ENCODE measurements at regions not wholly inside any gene's neighbourhood (a gene's known extent, or its start where the extent isn't known, plus 50 kb on each side); places are given as distances from the start of the nearest gene placed in this dataset.

DNA sequence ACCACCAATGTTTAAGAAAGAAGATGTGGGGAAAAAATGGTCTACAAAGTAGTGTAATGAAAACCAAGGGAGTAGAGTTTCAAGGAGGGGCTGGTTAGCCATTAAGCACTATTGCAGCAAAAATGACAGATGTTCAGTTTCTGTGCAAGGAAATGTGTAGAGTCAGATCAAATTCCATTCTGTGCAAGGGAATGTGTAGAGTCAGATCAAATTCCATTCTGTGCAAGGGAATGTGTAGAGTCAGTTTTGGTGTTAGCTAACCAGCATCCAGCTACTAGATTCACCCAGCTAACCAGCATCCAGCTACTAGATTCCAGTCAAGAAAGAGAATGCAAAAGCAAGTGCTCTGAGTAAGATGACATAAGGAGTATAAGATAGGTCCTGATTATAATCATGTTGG, 208.8 kb downstream of the COX18 start:
- H3K9me3 ChIP-seq (ENCODE audit: control insufficient read depth in 2 of 3, insufficient read depth in 1 of 3, low read length in 3 of 3): no peaks in the 10 kb centered on the region
- no peaks in the 10 kb centered on the region for H3K27me3 ChIP-seq (ENCODE audit: control insufficient read depth, insufficient read depth, low read length)
- H3K27ac ChIP-seq (ENCODE audit: low read depth in 2 of 2, low read length in 2 of 2): no peak overlapping the region
- no peak for FAIRE-seq
- DNase-seq: peak in 2 of 5 donors; percentile 16 to 19
- H3K36me3 ChIP-seq (ENCODE audit: control insufficient read depth in 2 of 3, insufficient read depth in 3 of 3, low read length in 3 of 3): no peaks in the 10 kb centered on the region
- intact Hi-C loops (cut with DNase I): no loop called here
- H3K9ac ChIP-seq (ENCODE audit: low read length in 3 of 3): no peak overlapping the region
- H3K4me1 ChIP-seq (ENCODE audit: control insufficient read depth in 2 of 3, insufficient read depth in 2 of 3, low read depth in 1 of 3, low read length in 3 of 3): no peaks in the 10 kb centered on the region
- H3K4me3 ChIP-seq (ENCODE audit: low read length in 3 of 3): no peak overlapping the region
- TF ChIP-seq, protein P1, sequence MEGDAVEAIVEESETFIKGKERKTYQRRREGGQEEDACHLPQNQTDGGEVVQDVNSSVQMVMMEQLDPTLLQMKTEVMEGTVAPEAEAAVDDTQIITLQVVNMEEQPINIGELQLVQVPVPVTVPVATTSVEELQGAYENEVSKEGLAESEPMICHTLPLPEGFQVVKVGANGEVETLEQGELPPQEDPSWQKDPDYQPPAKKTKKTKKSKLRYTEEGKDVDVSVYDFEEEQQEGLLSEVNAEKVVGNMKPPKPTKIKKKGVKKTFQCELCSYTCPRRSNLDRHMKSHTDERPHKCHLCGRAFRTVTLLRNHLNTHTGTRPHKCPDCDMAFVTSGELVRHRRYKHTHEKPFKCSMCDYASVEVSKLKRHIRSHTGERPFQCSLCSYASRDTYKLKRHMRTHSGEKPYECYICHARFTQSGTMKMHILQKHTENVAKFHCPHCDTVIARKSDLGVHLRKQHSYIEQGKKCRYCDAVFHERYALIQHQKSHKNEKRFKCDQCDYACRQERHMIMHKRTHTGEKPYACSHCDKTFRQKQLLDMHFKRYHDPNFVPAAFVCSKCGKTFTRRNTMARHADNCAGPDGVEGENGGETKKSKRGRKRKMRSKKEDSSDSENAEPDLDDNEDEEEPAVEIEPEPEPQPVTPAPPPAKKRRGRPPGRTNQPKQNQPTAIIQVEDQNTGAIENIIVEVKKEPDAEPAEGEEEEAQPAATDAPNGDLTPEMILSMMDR (IDR thresholded peaks at IDR 0.05; ENCODE audit: borderline replicate concordance, extremely low read depth, insufficient read depth): no peak

DNA sequence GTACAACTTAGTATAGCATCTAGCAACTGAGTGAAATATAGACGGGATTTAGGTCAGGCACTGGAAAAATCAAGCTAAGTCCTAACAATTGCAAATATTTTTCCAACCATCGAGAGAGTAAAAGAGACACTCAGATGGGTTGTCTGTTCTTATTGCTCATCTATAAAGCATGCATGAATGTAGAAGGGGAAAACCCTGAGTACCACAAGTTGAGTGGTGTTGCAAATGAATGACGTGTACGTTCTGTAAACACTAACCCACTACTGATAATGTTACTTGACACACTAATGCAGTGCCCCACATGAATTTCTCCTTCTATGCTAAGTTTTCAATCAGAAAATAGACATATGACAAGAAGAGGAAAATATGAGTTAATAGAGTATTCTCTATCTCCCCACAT, 211.2 kb downstream of the COX18 start:
- H3K27ac ChIP-seq (ENCODE audit: low read depth in 2 of 2, low read length in 2 of 2): no peak overlapping the region
- H3K4me3 ChIP-seq (ENCODE audit: low read length in 3 of 3): no peak overlapping the region
- H3K36me3 ChIP-seq (ENCODE audit: control insufficient read depth in 2 of 3, insufficient read depth in 3 of 3, low read length in 3 of 3): no peaks in the 10 kb centered on the region
- intact Hi-C loops (cut with DNase I): no loop called here
- H3K27me3 ChIP-seq (ENCODE audit: control insufficient read depth, insufficient read depth, low read length): no peaks in the 10 kb centered on the region
- TF ChIP-seq, protein P1 (IDR thresholded peaks at IDR 0.05; ENCODE audit: borderline replicate concordance, extremely low read depth, insufficient read depth): no peak
- no peaks in the 10 kb centered on the region for H3K4me1 ChIP-seq (ENCODE audit: control insufficient read depth in 2 of 3, insufficient read depth in 2 of 3, low read depth in 1 of 3, low read length in 3 of 3)
- H3K9me3 ChIP-seq (ENCODE audit: control insufficient read depth in 2 of 3, insufficient read depth in 1 of 3, low read length in 3 of 3): peaks cover 0 to 2% (median 0%) of the 10 kb centered on the region in 3 donors
- H3K9ac ChIP-seq (ENCODE audit: low read length in 3 of 3): no peak overlapping the region
- FAIRE-seq: no peak
- DNase-seq: no peak

DNA sequence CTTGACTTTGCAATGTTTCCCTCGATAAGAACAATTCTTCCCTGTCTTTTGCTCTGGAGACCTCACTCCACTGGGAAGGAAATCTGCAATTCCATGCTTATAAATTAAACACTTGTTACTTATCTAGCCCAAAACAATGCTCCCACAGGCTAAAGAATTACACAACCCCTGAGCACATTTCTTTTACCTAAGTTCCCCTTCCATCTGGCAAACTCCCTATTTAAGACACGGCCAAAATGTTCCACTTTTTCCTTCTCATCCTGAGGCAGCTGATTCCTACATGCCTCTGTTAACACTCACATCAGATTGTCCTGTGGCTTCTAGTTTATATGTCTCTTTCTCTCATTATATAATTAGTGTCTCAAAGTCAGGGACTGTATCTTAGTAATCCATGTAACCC, 211.7 kb downstream of the COX18 start:
- no peaks in the 10 kb centered on the region for H3K4me1 ChIP-seq (ENCODE audit: control insufficient read depth in 2 of 3, insufficient read depth in 2 of 3, low read depth in 1 of 3, low read length in 3 of 3)
- TF ChIP-seq, protein P1 (IDR thresholded peaks at IDR 0.05; ENCODE audit: borderline replicate concordance, extremely low read depth, insufficient read depth): no peak
- H3K9ac ChIP-seq (ENCODE audit: low read length in 3 of 3): no peak overlapping the region
- no peak overlapping the region for H3K27ac ChIP-seq (ENCODE audit: low read depth in 2 of 2, low read length in 2 of 2)
- H3K27me3 ChIP-seq (ENCODE audit: control insufficient read depth, insufficient read depth, low read length): no peaks in the 10 kb centered on the region
- FAIRE-seq (no peak), DNase-seq (no peak)
- no peak overlapping the region for H3K4me3 ChIP-seq (ENCODE audit: low read length in 3 of 3)
- H3K9me3 ChIP-seq (ENCODE audit: control insufficient read depth in 2 of 3, insufficient read depth in 1 of 3, low read length in 3 of 3): peaks cover 0 to 2% (median 0%) of the 10 kb centered on the region in 3 donors
- intact Hi-C loops (cut with DNase I): no loop called here
- H3K36me3 ChIP-seq (ENCODE audit: control insufficient read depth in 2 of 3, insufficient read depth in 3 of 3, low read length in 3 of 3): no peaks in the 10 kb centered on the region

DNA sequence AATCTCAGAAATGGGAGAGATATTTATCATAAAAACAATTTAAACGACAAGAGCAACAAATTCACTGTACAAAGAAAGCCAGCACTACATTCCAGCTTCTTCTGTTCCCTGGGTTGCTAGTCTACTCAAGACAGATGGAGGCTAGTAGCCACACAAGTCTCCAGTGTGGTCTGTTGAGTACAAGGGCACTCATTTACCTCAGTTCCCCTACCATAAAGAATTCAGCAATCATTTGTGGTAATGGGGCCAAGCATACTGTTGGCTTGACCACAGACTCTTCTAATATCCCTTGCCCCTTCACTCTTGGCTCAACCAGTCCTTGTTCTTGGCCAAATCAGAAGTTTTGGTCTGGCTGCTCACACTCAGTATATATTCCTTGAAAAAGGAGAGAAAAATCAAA, 212.3 kb downstream of the COX18 start:
- no peak overlapping the region for H3K9ac ChIP-seq (ENCODE audit: low read length in 3 of 3)
- FAIRE-seq: no peak

More for the DNA sequence above, 212.3 kb downstream of the COX18 start:
- no peaks in the 10 kb centered on the region for H3K27me3 ChIP-seq (ENCODE audit: control insufficient read depth, insufficient read depth, low read length)
- no peak for DNase-seq
- H3K27ac ChIP-seq (ENCODE audit: low read depth in 2 of 2, low read length in 2 of 2): no peak overlapping the region
- no peak overlapping the region for H3K4me3 ChIP-seq (ENCODE audit: low read length in 3 of 3)
- intact Hi-C loops (cut with DNase I): no loop called here
- no peaks in the 10 kb centered on the region for H3K4me1 ChIP-seq (ENCODE audit: control insufficient read depth in 2 of 3, insufficient read depth in 2 of 3, low read depth in 1 of 3, low read length in 3 of 3)
- no peaks in the 10 kb centered on the region for H3K36me3 ChIP-seq (ENCODE audit: control insufficient read depth in 2 of 3, insufficient read depth in 3 of 3, low read length in 3 of 3)
- TF ChIP-seq, protein P1 (IDR thresholded peaks at IDR 0.05; ENCODE audit: borderline replicate concordance, extremely low read depth, insufficient read depth): no peak
- peaks cover 0 to 2% (median 0%) of the 10 kb centered on the region in 3 donors for H3K9me3 ChIP-seq (ENCODE audit: control insufficient read depth in 2 of 3, insufficient read depth in 1 of 3, low read length in 3 of 3)
